Pancreas (tissue), 10 donors: ENCODE measurements at regions not wholly inside any gene's neighbourhood (a gene's known extent, or its start where the extent isn't known, plus 50 kb on each side); places are given as distances from the start of the nearest gene placed in this dataset.
A peak's percentile ranks its signal among the peaks of the same experiment; 100 is the strongest.

Experiments used
- ATAC-seq, 4 donors: fragments of 200-7000 bp; cut with Tn5 transposase; one replicate each; pipeline versions ENCODE4 v1.8.0 to v1.9.1; 2020; ENCODE audit warnings: mild to moderate bottlenecking in 4 of 4, moderate library complexity in 4 of 4
- DNase-seq, 6 donors: peaks; one replicate each; pipeline ENCODE4 v3.0.0-alpha.2; 2020
- FAIRE-seq: peaks from 2 replicates; lab custom pipeline; 2012; peaks lifted over from hg19 to GRCh38; lab: Jason Lieb, UNC
- H3K27ac ChIP-seq, 4 donors: fragments of 200-600 bp; sonication (generic); 1 replicate in 3 of 4; 2 replicates in 1 of 4; pipeline versions ENCODE4 v1.5.0 to v1.8.0; 2020
- H3K27me3 ChIP-seq, 4 donors: fragments of 200-600 bp; one replicate each; pipeline ENCODE4 v1.8.0; 2021
- H3K36me3 ChIP-seq, 3 donors: fragments of 200-600 bp; sonication (generic) in 1 of 3; one replicate each; pipeline versions ENCODE4 v1.5.0 to v1.8.0; 2020 to 2021
- H3K4me1 ChIP-seq, 3 donors: fragments of 200-600 bp; one replicate each; pipeline ENCODE4 v1.8.0; 2021
- H3K4me3 ChIP-seq, 4 donors: fragments of 200-600 bp; sonication (generic) in 2 of 4; one replicate each; pipeline versions ENCODE4 v1.5.0 to v1.8.0; 2020 to 2021
- H3K9me3 ChIP-seq, 4 donors: fragments of 200-600 bp; one replicate each; pipeline ENCODE4 v1.8.0; 2021
- WGBS, 2 donors: extraction: QIAGEN DNeasy Blood & Tissue Kit; methylation state at CpG; one replicate each; pipeline ENCODE4 v1.1.7; 2013; 5-methylcytosine and 5-hydroxymethylcytosine counted together
- intact Hi-C, 3 donors: fragments of 100-400 bp; cut with DNase I; formaldehyde crosslinking; loops; one replicate each; pipeline versions ENCODE4 v1.11.1 to v1.14.2; 2022
- TF ChIP-seq, protein P1 (sequence below), 4 donors: fragments of 200-600 bp; sonication (generic) in 3 of 4; IDR thresholded peaks; one replicate each; pipeline versions ENCODE4 v1.5.0 to v1.8.0; 2021; ENCODE audit warnings: antibody characterized with exemption in 4 of 4
- donor health status: healthy with polysubstance abuse.
- donor health status: DM: no; HTN: no; CAD: no; lungs with moderate emphysema.
- donor health status: DM: no; HTN: no; CAD: no.
- donor health status: control.
- donor health status: control.
- donor health status: Bipolar disorder and iron deficiency.
- donor health status: DM: yes; HTN: yes; CAD: no.
- donor health status: DM: no; HTN: no; CAD: no.
- donor health status: DM: no; HTN: no; CAD: no.
- donor health status: DM: yes; HTN: yes; CAD: no.

DNA sequence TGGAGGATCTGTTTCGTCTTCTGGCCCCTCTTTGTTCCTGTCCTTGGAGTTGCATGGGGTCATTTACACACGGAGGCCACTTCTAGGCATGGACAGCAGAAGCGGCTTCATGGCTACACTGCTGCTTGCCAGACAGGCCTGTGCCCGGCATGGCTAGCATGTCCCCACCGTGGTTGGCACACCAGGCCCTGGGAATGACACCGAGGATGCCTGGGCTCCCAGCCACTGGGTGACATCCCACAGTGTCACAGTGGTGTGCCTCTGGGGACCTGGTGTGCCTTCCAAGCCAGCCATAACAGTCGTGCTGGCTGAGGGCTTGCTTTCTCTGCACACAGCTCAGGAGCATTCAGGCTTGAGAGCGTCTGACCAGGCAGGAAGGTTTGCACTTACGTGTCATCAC, 910.1 kb downstream of the TBC1D22A start:
- TF ChIP-seq, protein P1, sequence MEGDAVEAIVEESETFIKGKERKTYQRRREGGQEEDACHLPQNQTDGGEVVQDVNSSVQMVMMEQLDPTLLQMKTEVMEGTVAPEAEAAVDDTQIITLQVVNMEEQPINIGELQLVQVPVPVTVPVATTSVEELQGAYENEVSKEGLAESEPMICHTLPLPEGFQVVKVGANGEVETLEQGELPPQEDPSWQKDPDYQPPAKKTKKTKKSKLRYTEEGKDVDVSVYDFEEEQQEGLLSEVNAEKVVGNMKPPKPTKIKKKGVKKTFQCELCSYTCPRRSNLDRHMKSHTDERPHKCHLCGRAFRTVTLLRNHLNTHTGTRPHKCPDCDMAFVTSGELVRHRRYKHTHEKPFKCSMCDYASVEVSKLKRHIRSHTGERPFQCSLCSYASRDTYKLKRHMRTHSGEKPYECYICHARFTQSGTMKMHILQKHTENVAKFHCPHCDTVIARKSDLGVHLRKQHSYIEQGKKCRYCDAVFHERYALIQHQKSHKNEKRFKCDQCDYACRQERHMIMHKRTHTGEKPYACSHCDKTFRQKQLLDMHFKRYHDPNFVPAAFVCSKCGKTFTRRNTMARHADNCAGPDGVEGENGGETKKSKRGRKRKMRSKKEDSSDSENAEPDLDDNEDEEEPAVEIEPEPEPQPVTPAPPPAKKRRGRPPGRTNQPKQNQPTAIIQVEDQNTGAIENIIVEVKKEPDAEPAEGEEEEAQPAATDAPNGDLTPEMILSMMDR (IDR thresholded peaks at IDR 0.05): no peak
- Histone ChIP-seq H3K36me3 (no peaks in the 10 kb centered on the region), H3K9me3 (no peaks in the 10 kb centered on the region), H3K4me3 (no peak overlapping the region), H3K27ac (no peak overlapping the region), H3K4me1 (no peaks in the 10 kb centered on the region), H3K27me3 (peaks cover 0 to 4% (median 0%) of the 10 kb centered on the region in 4 donors)
- intact Hi-C loops: no loop called here
- DNase-seq (no peak), ATAC-seq (no peak), FAIRE-seq (no peak)
- 58 to 61% methylated on average over 9 of the region's 9 CpGs for WGBS, 2 donors

DNA sequence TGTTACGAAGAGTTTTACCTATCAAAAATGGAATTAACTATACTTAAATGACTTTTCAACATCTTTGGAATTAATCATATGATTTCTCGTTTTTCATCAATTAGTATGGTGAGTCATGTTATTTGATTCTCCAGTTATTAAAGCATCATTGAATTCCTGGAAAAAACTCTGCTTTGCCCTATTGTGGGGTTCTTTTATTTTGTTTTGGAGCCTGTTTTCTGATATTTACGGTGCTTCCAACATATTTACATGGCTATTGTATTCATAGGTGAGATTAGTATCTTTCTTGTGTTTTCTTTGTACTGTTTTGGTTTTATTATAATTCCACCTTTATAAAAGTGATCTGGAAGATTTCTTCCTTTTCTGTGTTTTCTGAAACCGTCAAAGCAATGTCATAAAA, 902.7 kb downstream of the TBC1D22A start:
- 51 to 66% methylated on average over 4 of the region's 4 CpGs for WGBS, 2 donors

DNA sequence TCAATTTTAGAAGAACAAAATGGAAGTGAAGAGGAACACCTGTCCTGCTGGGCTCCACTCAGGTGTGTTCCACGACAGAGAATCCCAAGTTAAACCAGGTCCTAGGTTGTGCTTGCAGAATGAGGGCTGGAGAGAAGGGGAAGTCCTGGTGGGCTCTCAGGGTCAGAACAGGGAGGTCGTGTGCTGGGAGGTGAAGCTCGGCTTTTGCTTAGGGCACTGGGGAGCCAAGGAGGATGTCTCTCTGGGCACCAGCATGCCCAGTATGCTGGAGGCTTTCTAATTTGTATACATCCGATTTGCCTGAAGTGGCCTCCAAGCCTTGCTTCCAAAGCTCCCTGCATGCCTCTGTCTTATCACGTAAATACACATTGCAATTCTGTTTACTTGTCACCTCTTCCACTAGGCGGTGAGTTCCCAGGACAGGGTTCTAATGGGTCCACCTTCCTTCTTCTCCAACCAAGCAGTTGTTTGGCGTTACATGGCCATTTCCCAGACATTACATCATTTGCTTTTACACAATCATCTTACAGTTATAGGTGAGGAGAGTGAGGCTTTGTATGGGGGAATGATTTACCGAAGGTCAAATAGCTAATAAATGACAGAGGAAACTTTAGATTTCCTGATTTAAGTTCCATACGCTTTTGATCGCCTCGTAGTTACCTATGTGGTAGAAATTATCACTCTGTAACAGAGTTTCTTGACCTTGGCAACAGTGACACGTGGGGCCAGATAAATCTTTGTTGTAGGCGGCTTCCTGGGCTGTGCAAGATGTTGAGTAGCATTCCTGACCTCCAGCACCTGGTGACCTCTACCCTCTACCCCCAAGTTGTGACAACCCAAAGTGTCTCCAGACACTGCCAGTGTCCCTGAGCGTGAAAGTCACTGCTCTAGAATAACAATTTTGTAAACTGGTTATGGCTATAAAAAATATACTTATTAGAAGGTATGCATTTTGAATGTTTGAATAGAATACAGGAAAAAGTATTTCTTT, 901.5 kb downstream of the TBC1D22A start:
- DNase-seq (no peak), ATAC-seq (peak in 1 of 4 donors; percentile 35), FAIRE-seq (no peak)
- H3K4me1 ChIP-seq: no peaks in the 10 kb centered on the region
- H3K36me3 ChIP-seq: no peaks in the 10 kb centered on the region
- H3K9me3 ChIP-seq: no peaks in the 10 kb centered on the region
- intact Hi-C loops: no loop called here
- 29 to 35% methylated on average over 14 of the region's 14 CpGs for WGBS, 2 donors
- H3K27me3 ChIP-seq: peaks cover 0 to 4% (median 2%) of the 10 kb centered on the region in 4 donors
- H3K4me3 ChIP-seq: no peak overlapping the region
- H3K27ac ChIP-seq: no peak overlapping the region
- TF ChIP-seq, protein P1 (IDR thresholded peaks at IDR 0.05): no peak

More for the DNA sequence above, 902.7 kb downstream of the TBC1D22A start:
- no peaks in the 10 kb centered on the region for H3K36me3 ChIP-seq
- DNase-seq (no peak), FAIRE-seq (no peak), ATAC-seq (no peak)
- TF ChIP-seq, protein P1 (IDR thresholded peaks at IDR 0.05): no peak
- intact Hi-C loops: no loop called here
- H3K27me3 ChIP-seq: peaks cover 0 to 4% (median 2%) of the 10 kb centered on the region in 4 donors
- no peak overlapping the region for H3K27ac ChIP-seq
- no peak overlapping the region for H3K4me3 ChIP-seq
- no peaks in the 10 kb centered on the region for H3K4me1 ChIP-seq
- H3K9me3 ChIP-seq: no peaks in the 10 kb centered on the region

DNA sequence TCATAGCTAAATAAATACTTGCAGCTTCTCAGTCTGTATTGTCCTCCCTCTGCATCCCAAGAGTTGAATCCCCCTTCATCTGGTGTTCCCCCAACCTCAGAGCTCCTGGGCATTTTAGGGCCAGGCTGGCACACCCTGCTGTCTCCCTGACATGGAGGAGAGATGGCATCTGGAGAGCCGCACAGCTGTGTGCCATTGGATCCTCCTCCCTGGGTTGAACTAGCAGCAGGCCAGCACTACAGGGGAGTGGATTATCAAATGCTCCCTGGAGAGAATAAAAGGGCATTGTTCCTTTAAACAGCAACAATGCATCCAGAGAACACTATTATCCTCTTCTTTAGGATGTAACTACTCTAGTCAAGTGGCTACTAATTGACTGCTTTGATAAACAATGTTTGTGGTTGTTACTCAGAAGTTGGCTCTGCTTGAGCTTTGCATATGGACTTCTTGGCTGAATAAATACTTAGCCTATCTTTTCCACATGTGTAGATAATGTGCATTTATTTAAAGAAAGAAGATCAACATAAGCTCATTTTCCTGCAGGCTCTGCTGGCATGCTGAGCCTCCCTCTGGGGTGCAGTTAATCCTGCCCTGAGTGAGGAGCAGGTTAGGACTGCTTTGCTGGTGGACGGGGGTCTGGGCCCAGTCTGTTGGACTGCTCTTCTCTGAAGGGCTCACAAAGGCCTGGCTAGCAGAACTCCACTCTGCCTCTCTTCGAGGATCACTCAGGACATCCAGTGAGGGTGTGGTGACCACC, 897.2 kb downstream of the TBC1D22A start:
- intact Hi-C loops: loop anchor here in 1 of 3 donors (10.0 kb wide), 1 partner anchor 55 kb away; no protein-coding TSS in a partner anchor
- Histone ChIP-seq H3K27me3 (peaks cover 0 to 3% (median 0%) of the 10 kb centered on the region in 4 donors), H3K9me3 (no peaks in the 10 kb centered on the region), H3K27ac (no peak overlapping the region), H3K36me3 (no peaks in the 10 kb centered on the region), H3K4me1 (no peaks in the 10 kb centered on the region), H3K4me3 (no peak overlapping the region)
- TF ChIP-seq, protein P1 (IDR thresholded peaks at IDR 0.05): no peak
- WGBS, 2 donors: 17 to 20% methylated on average over 3 of the region's 3 CpGs
- DNase-seq: no peak
- no peak for ATAC-seq
- no peak for FAIRE-seq
